ENCODE measurements at regions not wholly inside any gene's neighbourhood (a gene's known extent, or its start where the extent isn't known, plus 50 kb on each side); places are given as distances from the start of the nearest gene placed in this dataset.

DNA sequence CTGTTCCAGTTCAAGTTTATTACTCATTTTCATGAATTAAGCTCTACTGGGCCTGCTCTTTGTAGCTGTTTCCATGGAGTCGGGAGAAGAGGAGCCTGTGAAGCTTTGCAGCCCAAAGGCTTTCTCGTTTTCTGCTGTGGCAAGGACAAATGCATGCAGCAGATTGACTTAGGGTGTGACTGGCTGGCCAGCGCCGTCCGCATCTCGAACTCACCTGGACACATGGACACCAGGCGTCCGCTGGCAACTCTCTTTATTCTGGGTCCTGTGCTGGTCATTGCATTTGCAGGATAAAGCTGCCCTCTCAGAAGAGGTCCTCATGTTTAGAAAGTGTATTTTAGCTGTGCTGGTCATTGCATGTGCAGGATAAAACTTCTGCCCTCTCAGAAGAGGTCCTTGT lies 350.4 kb downstream of the TMEM121 start:
- no peak for DNase-seq (ENCODE audit: low read depth)
- TF ChIP-seq CTCF (IDR thresholded peaks at IDR 0.05; ENCODE audit: control insufficient read depth, insufficient read depth, low read depth, low read length, missing control alignments), result no peak
- no peak overlapping the region for H3K4me3 ChIP-seq (ENCODE audit: control insufficient read depth, low read depth, low read length)

DNA sequence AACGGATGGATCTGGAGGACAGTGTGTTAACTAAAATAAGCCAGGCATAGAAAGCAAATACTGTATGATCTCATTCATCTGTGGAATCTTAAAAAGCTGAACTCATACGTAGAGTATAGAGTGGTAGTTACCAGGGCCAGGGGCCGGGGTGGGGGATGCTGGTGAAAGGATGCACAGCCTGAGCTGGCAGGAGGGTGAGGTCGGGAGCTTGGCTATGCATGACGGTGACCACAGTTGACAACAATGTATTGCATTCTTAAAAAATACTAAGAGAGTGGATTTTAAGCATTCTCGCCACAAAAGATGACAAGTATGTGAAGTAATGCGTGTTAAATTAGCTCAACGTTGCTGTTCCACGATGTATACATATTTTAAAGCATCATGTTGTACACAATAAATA lies 351.3 kb downstream of the TMEM121 start:
- no peak for DNase-seq (ENCODE audit: low read depth)
- H3K4me3 ChIP-seq (ENCODE audit: control insufficient read depth, low read depth, low read length), result no peak overlapping the region
- no peak for TF ChIP-seq CTCF (IDR thresholded peaks at IDR 0.05; ENCODE audit: control insufficient read depth, insufficient read depth, low read depth, low read length, missing control alignments)

GRCh38 chr14:105878125-105878524 lies 351.7 kb downstream of the TMEM121 start:
- no peak for DNase-seq (ENCODE audit: low read depth)
- TF ChIP-seq CTCF (IDR thresholded peaks at IDR 0.05; ENCODE audit: control insufficient read depth, insufficient read depth, low read depth, low read length, missing control alignments), result no peak
- no peak overlapping the region for H3K4me3 ChIP-seq (ENCODE audit: control insufficient read depth, low read depth, low read length)

GRCh38 chr14:105878554-105878953 lies 352.2 kb downstream of the TMEM121 start:
- H3K4me3 ChIP-seq (ENCODE audit: control insufficient read depth, low read depth, low read length), result no peak overlapping the region
- no peak for TF ChIP-seq CTCF (IDR thresholded peaks at IDR 0.05; ENCODE audit: control insufficient read depth, insufficient read depth, low read depth, low read length, missing control alignments)
- DNase-seq (ENCODE audit: low read depth), result no peak

- no peak for DNase-seq (ENCODE audit: low read depth)
- no peak overlapping the region for H3K4me3 ChIP-seq (ENCODE audit: control insufficient read depth, low read depth, low read length)
- TF ChIP-seq CTCF (IDR thresholded peaks at IDR 0.05; ENCODE audit: control insufficient read depth, insufficient read depth, low read depth, low read length, missing control alignments), result no peak
Observed at GRCh38 chr14:105879503-105879866, 353.1 kb downstream of the TMEM121 start.

DNA sequence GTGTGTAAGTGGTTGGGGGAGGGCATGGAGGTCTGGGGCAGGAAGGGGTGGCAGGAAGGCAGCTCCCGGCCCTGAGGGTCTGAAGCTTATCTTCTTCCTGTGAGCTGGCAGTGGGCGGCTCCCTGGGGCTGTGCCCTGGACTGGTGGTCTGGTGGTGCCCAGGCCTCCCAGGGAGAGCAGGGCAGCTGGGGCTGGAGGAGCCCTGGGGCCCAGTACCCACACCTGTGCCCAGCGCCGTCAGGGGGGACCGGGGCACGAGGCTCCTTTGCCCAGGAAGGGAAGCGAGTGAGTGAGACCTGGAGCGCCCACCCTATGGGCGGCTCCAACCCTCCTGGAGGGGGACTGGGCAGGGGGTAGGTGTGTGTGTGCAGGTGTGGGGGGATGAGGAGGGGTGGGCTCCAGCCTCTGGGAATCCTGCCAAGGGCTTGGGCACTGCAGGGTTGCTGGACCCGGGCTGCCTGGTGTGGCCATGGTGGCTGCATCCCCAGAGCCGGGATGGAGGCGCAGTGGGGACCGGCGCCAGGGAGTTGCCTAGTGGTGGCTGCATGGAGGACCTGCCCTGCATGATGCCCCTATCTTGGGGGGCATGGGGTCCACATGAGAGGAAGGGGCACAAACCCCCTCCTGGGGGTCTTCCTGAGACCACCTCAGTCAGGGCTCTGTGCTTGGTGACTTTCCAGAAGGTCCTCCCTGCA lies 353.6 kb downstream of the TMEM121 start:
- H3K4me3 ChIP-seq (ENCODE audit: control insufficient read depth, low read depth, low read length), result no peak overlapping the region
- no peak for DNase-seq (ENCODE audit: low read depth)
- TF ChIP-seq CTCF (IDR thresholded peaks at IDR 0.05; ENCODE audit: control insufficient read depth, insufficient read depth, low read depth, low read length, missing control alignments), result no peak

- no peak for DNase-seq (ENCODE audit: low read depth)
- no peak overlapping the region for H3K4me3 ChIP-seq (ENCODE audit: control insufficient read depth, low read depth, low read length)
- no peak for TF ChIP-seq CTCF (IDR thresholded peaks at IDR 0.05; ENCODE audit: control insufficient read depth, insufficient read depth, low read depth, low read length, missing control alignments)
Observed at GRCh38 chr14:105880616-105881015, 354.2 kb downstream of the TMEM121 start.
